OCI-LY7 (cell line): ENCODE measurements at regions not wholly inside any gene's neighbourhood (a gene's known extent, or its start where the extent isn't known, plus 50 kb on each side); places are given as distances from the start of the nearest gene placed in this dataset.

Source experiments
- BruUV-seq: library from RNA; stranded (reverse); fragments of 400-500 nt; replicated peaks from 2 replicates; lab custom pipeline; 2021; lab: Mats Ljungman, UMichigan
- CTCF ChIA-PET: fragments of 300-600 bp; sonication (Branson Sonifier 250); formaldehyde crosslinking; loops from one replicate; lab custom pipeline; 2022; ENCODE audit warnings: antibody characterized with exemption; ENCODE audit not compliant: unreplicated experiment; lab: Charles Lee
- POLR2A ChIA-PET: fragments of 300-600 bp; sonication (Branson Sonifier 250); formaldehyde crosslinking; loops from one replicate; lab custom pipeline; 2022; ENCODE audit warnings: antibody characterized with exemption; lab: Charles Lee
- DNase-seq: peaks from one replicate; pipeline ENCODE4 v3.0.0-alpha.2; 2015; ENCODE audit warnings: low spot score
- H2AFZ ChIP-seq: fragments of 200-600 bp; sonication (generic), shearing (Covaris generic); 2 replicates; pipeline ENCODE4 v1.6.1; 2014; ENCODE audit warnings: mild to moderate bottlenecking, antibody characterized with exemption, low read length, moderate library complexity
- H3K27ac ChIP-seq: fragments of 200-600 bp; sonication (generic); 2 replicates; pipeline ENCODE4 v1.5.1; 2014; ENCODE audit warnings: mixed run types, low read depth, mild to moderate bottlenecking, moderate library complexity, low read length, inconsistent platforms; ENCODE audit not compliant: poor library complexity, severe bottlenecking
- H3K36me3 ChIP-seq: fragments of 200-600 bp; sonication (generic); 2 replicates; pipeline ENCODE4 v1.6.1; 2014; ENCODE audit warnings: mild to moderate bottlenecking, antibody characterized with exemption, low read length, moderate library complexity, mixed read lengths; ENCODE audit not compliant: insufficient read depth
- H3K4me1 ChIP-seq: fragments of 200-600 bp; sonication (generic); 2 replicates; pipeline ENCODE4 v1.5.1; 2014; ENCODE audit warnings: mild to moderate bottlenecking, low read length; ENCODE audit not compliant: insufficient read depth, poor library complexity, severe bottlenecking
- H3K4me2 ChIP-seq: fragments of 200-600 bp; sonication (generic); 2 replicates; pipeline ENCODE4 v1.6.1; 2014; ENCODE audit warnings: mild to moderate bottlenecking, low read length
- H3K4me3 ChIP-seq: fragments of 200-600 bp; sonication (generic); 2 replicates; pipeline ENCODE4 v1.5.1; 2014; ENCODE audit warnings: mild to moderate bottlenecking, low read depth, low read length; ENCODE audit not compliant: poor library complexity, severe bottlenecking
- H3K79me2 ChIP-seq: fragments of 200-600 bp; sonication (generic); 2 replicates; pipeline ENCODE4 v1.6.1; 2016; ENCODE audit warnings: low read depth, mild to moderate bottlenecking, low read length, moderate library complexity, mixed read lengths; ENCODE audit not compliant: insufficient read depth
- H3K9me2 ChIP-seq: fragments of 200-600 bp; sonication (generic); 2 replicates; pipeline ENCODE4 v1.6.1; 2016; ENCODE audit warnings: mild to moderate bottlenecking, low read length, mixed read lengths; ENCODE audit not compliant: insufficient read depth
- H3K9me3 ChIP-seq: fragments of 200-600 bp; sonication (generic); 2 replicates; pipeline ENCODE4 v1.6.1; 2014; ENCODE audit warnings: mild to moderate bottlenecking, mixed run types, low read length, mixed read lengths
- H4K20me1 ChIP-seq: fragments of 200-600 bp; sonication (generic); 2 replicates; pipeline ENCODE4 v1.6.1; 2014; ENCODE audit warnings: mild to moderate bottlenecking, antibody characterized with exemption, low read length, moderate library complexity, mixed read lengths; ENCODE audit not compliant: insufficient read depth
- CTCF ChIP-seq: fragments of 200-600 bp; sonication (generic); conservative IDR thresholded peaks from 2 replicates; pipeline ENCODE4 v1.5.1; 2014; ENCODE audit warnings: mild to moderate bottlenecking, antibody characterized with exemption, low read length, moderate library complexity, mixed read lengths
- EZH2phosphoT487 ChIP-seq: fragments of 200-600 bp; sonication (generic); IDR thresholded peaks from 2 replicates; pipeline ENCODE4 v1.6.1; 2018; ENCODE audit warnings: low read depth, borderline replicate concordance, mild to moderate bottlenecking, mixed run types, antibody characterized with exemption, low read length, moderate library complexity, mixed read lengths
- intact Hi-C: fragments of 100-400 bp; cut with micrococcal nuclease; formaldehyde crosslinking; loops from one replicate; pipeline ENCODE4 v1.10.0; 2022; ENCODE audit not compliant: unreplicated experiment

GRCh38 chr5:121175986-121176385 lies 675.7 kb upstream of the FTMT start:
- H2AFZ ChIP-seq, result no peak overlapping the region
- no peaks in the 10 kb centered on the region for H3K9me2 ChIP-seq
- BruUV-seq, result no TSS peak
- TF ChIP-seq CTCF (no peak), EZH2phosphoT487 (no peak)
- no peaks in the 10 kb centered on the region for H3K9me3 ChIP-seq
- DNase-seq, result no peak
- no peaks in the 10 kb centered on the region for H3K79me2 ChIP-seq
- intact Hi-C loops, result no loop called here
- no peaks in the 10 kb centered on the region for H3K36me3 ChIP-seq
- no peak overlapping the region for H3K4me2 ChIP-seq
- H3K4me3 ChIP-seq, result no peak overlapping the region
- no peaks in the 10 kb centered on the region for H4K20me1 ChIP-seq
- ChIA-PET POLR2A (interaction anchor here (0.6 kb wide), 1 partner anchor 70 kb away, joined by 3 read pairs; no protein-coding TSS in a partner anchor), CTCF (no interaction called here)
- no peaks in the 10 kb centered on the region for H3K4me1 ChIP-seq
- H3K27ac ChIP-seq, result no peak overlapping the region

- no peaks in the 10 kb centered on the region for H4K20me1 ChIP-seq
- no peaks in the 10 kb centered on the region for H3K4me1 ChIP-seq
- no peak overlapping the region for H3K4me3 ChIP-seq
- no peak overlapping the region for H3K4me2 ChIP-seq
- TF ChIP-seq EZH2phosphoT487 (no peak), CTCF (no peak)
- CTCF ChIA-PET, result no interaction called here
- no TSS peak for BruUV-seq
- DNase-seq, result no peak
- no peaks in the 10 kb centered on the region for H3K9me2 ChIP-seq
- no peaks in the 10 kb centered on the region for H3K36me3 ChIP-seq
- no peaks in the 10 kb centered on the region for H3K9me3 ChIP-seq
- POLR2A ChIA-PET, result interaction anchor here (0.7 kb wide), 1 partner anchor 844 kb away, joined by 3 read pairs; no protein-coding TSS in a partner anchor
- intact Hi-C loops, result no loop called here
- no peak overlapping the region for H3K27ac ChIP-seq
- H2AFZ ChIP-seq, result no peak overlapping the region
- no peaks in the 10 kb centered on the region for H3K79me2 ChIP-seq
These were observed 668.7 kb upstream of the FTMT start for GRCh38 chr5:121182788-121183490.

GRCh38 chr5:121188849-121189248 lies 662.8 kb upstream of the FTMT start:
- Histone ChIP-seq H4K20me1 (no peaks in the 10 kb centered on the region), H3K27ac (no peak overlapping the region), H3K4me1 (no peaks in the 10 kb centered on the region), H3K4me2 (no peak overlapping the region), H3K79me2 (no peaks in the 10 kb centered on the region), H3K9me2 (no peaks in the 10 kb centered on the region), H2AFZ (no peak overlapping the region), H3K9me3 (no peaks in the 10 kb centered on the region), H3K4me3 (no peak overlapping the region), H3K36me3 (no peaks in the 10 kb centered on the region)
- ChIA-PET POLR2A (interaction anchor here (1.9 kb wide), 1 partner anchor 10 kb away, joined by 6 read pairs; no protein-coding TSS in a partner anchor), CTCF (no interaction called here)
- intact Hi-C loops, result no loop called here
- BruUV-seq, result no TSS peak
- no peak for DNase-seq
- no peak for TF ChIP-seq CTCF
- TF ChIP-seq EZH2phosphoT487, result no peak
